ENCODE measurements at regions not wholly inside any gene's neighbourhood (a gene's known extent, or its start where the extent isn't known, plus 50 kb on each side); places are given as distances from the start of the nearest gene placed in this dataset.

DNA sequence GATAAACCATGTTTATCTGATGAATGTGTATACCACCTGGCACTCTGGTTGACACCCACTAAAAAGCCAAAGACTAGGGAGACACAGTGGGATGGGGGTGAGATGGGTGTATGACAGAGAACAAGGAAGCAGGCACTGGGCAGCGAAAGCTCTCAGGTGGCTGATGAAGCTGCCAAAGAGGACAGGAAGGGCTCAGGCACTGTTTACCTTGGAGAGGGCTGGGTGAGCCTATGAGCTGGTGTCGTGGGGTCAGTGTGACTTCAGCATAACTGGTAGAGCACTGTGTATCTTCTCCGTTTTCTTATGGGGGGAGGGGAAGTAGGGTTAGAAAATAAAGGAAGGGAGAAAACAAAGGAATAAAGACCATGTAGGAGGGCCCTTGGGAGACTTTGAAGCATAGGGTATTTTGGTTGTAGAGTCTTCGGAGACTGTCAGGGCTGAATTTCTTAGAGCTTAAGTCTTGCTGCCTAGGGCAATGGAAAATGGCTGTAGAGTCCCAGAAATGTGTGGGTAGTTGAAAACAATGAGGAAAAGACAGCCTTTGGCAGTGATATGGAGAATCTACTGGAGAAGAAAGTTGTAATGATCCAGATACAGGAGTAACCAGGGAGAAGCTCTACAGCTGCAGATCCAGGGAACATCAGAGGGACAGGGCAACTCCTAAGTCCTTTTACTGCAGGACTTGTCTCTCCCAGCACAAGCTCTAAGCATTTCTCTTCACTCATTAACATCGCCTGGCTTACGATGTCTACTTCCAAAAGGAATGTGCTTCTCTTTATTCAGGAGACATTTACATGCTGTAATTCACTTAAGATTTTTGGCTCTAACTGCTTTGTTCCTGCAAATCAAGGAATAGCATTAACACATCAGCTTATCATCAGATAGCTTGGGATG is 120.0 kb downstream of the AQP4 start:
- DNase-seq (ENCODE audit: low spot score) = no peak

DNA sequence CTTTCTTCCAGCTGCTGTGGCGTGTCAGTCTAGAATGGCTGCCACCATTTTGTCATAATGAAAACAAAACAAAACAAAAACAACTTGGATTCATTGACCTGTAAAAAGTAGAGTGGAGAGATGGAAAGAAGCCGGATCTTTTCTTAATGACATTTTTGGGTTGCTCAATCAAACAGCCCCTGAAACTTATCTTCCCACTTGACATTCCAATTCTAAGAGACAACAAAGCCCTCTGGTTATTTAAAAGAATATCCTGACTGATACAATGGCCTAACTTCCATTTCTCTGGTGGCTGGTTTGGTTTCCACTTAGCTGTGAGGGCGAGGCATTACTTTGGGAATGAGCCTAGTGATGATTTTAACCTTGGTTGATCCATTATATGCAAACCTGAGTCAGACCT is 123.7 kb downstream of the AQP4 start:
- no peak for DNase-seq (ENCODE audit: low spot score)

DNA sequence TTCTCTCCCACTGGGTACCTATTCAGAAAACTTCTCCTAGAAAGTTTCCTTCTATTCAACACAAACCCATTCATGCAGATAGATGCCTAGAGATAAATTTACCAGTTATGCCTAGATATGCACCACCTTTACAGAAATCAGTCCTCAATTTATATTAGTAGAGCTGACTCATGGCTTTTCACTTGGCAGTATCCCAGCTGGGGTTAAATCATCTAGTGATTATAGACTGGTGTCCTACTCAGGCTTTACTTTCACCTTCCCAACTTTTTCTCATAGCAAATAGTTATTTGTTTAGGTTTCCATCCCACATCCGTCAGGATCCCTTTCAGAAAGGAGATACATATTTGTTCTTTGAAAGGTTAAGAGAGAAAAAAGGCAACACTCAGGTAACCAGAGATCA is 124.5 kb downstream of the AQP4 start:
- no peak for DNase-seq (ENCODE audit: low spot score)

DNA sequence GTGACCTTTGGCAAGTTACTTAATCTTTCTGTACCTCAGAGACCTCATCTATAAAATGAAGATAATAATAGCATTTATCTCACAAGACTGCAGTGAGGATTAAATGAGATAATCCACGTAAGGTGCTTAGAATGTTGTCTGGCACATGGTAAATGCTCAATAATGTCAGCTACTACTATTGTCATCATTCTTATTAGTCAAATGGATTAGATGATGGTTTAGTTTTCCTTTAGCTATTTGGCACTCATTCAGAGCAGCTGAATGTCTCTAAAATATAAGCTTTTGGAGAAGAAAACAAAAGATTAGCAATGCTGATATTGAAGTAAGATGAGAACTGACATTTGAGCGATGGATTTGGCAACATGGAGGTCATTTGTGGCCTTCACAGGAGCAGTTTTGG is 125.1 kb downstream of the AQP4 start:
- no peak for DNase-seq (ENCODE audit: low spot score)

DNA sequence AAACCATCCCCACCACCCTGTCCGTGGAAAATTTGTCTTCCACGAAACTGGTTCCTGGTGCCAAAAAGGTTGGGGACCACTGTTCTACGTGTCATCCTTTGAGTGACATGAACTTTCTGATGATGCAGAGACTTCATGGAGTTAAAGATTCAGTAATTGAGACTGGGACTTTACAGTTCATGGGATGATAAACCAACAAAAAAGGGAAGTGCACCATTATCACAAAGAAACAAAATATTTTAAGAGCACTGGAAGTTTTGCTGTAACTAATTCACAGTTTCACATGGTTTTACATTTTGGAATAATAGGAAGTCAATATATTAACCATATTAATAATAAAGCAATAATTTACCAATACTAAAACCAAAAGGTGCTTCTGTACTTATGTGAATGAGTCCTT is 126.8 kb downstream of the AQP4 start:
- no peak for DNase-seq (ENCODE audit: low spot score)

DNA sequence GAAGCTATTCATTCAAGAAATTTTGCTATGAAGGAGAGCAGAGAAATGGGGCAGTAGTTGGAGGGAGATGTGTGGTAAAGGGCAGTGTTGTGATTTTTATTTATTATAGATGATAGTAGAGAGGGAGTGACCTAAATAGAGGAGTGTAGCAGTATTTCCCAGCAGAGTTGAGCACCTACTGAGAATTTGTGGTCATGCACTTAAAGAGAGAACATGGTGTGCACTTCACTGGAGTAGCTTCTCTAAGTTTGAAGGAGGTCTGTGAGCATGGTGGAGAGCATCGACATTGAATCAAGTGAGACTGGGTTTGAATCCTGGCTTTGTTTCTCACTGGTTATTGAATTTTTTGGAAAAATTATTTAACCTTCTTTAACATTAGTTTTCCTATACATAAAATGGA is 129.2 kb downstream of the AQP4 start:
- DNase-seq (ENCODE audit: low spot score) = no peak

DNA sequence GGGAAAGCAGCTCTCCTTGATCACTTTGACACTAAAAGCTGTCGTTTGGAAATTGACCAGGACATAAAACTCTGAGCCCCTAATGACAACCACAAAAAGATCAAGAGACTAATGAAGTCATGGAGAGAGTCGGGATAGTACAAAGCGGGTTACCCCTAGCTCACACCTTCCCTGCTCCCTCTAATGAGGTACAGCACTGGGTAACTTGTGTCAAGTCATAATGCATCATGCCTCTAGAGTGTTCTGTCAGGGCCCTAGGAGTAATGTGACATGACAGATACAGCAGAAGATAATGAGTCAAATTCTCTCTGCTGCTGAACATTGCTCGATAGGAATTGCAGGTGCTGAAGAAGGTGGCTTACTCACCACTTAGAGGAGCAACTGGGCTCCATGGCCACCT is 130.7 kb downstream of the AQP4 start:
- no peak for DNase-seq (ENCODE audit: low spot score)

DNA sequence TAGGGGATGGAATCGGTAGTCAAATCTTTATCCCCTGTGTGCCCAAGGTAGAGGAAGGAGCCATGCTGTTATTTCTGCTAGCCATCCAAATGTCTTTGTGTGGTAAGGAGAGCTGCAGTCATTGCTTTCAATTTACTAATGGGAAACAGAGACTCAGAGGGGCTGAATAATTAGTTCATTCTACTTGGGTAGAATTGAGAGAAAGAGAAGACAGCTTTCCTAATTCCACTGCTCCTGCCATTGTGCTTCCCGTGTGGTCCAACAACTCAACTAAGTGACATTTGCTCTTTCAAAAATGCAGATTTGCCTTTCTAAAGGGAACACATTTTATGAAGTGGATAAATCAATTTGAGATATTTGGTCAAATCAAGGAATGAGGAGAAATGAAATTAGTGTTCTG is 136.1 kb downstream of the AQP4 start:
- no peak for DNase-seq (ENCODE audit: low spot score)

DNA sequence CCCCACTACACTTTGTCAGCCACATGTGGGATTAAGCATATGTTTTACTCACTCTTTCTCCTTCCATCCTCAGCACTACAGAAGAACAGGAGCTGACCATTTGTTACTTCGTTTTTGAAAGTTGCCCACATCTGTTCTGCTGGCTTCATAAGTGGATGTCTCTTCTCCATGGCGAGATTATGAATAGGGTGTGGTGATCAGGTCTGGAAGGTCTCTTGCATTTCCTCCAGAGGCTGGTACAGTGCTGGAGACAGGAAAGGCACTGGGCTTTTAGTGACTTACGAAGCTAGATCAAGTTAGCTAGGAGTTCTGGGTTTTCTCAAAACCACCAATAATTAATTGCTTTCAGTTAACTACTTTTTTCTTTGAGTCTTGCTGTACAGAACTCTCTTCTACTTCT is 136.5 kb downstream of the AQP4 start:
- DNase-seq (ENCODE audit: low spot score) = no peak

DNA sequence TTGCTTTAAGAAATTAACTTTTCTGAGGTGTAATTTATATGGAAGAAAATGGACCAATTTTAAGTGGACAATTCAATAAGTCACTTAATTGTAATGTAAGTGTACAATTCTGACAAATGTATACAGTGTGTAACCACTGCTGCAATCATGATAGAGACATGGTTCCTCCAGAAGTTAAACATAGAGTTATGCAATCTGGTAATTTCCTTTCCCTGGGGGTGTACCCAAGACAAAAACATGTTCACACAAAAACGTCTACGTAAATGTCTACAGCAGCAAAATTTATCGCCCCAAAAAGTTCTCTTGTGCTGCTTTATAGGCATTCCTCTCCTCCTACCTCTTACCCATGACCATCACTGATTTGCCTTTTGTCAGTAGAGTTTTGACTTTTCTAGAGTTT is 141.5 kb downstream of the AQP4 start:
- no peak for DNase-seq (ENCODE audit: low spot score)

DNA sequence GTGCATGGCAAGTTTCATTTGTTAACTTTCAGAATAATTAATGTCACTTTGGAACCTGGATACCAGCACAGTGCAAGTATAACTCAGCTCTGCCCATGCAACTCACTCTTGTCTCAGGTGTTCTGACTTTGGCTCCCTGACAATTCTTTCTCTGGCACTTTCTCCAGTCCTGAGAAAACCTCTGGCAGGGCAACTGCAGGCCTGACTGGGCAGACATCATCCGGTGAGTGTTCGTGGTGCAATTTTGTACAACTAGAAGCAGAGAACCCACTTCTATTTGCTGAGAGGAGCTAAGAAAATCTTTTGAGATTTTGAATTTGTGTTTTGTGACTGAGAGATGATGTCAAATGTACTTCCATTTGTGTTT is 143.0 kb downstream of the AQP4 start:
- no peak for DNase-seq (ENCODE audit: low spot score)

DNA sequence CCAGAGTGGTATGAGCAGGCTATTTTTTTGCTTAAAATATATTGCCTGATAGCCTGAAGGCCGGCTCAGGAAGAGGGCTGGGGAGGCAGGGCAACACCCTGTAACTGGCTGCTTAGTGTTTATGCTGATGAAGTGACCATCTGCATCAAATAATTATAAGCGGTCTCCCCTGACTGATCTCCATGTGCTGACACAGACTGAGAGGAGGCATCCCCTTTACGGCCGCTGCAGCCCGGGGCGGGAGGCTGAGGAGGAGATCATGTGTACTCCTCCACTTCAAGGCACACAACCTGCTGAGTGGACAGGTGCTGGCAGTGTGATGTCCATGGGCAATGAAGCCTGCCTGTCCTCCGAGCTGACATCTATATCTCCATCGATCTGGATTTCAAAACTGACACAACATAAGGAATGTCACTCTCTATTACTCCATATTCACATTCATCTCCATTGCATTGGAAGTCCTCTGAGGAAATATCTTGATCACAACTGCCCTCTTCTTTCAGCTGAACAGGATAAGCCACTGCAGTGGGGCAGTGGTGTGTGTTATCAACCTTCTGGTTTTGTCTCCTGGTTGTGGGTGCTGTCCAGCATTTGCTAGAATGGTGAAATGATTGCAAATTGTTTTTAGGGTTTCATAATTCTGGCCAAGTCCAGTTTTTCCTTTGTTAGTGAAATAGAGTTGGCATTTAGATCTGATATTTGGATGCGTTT is 143.5 kb downstream of the AQP4 start:
- DNase-seq (ENCODE audit: low spot score) = no peak

DNA sequence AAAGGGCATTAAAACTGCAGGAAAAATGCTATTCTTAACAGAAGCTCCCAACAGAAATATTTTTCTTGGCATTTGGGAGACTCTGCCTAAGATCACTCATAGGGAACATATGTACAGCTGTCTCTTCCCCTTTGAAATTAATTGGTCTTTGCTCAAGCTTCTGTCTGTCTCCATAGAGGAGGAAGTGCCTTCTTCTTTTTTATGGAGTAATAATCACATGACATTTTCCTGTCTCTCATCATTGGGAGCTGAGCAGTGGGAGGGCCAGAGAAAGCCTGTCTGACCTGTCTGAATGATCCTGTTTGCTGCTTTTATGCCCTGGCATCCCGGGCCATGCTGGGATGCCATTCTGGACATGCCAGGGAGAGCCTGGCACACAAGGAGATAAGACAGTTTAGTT is 145.6 kb downstream of the AQP4 start:
- no peak for DNase-seq (ENCODE audit: low spot score)

DNA sequence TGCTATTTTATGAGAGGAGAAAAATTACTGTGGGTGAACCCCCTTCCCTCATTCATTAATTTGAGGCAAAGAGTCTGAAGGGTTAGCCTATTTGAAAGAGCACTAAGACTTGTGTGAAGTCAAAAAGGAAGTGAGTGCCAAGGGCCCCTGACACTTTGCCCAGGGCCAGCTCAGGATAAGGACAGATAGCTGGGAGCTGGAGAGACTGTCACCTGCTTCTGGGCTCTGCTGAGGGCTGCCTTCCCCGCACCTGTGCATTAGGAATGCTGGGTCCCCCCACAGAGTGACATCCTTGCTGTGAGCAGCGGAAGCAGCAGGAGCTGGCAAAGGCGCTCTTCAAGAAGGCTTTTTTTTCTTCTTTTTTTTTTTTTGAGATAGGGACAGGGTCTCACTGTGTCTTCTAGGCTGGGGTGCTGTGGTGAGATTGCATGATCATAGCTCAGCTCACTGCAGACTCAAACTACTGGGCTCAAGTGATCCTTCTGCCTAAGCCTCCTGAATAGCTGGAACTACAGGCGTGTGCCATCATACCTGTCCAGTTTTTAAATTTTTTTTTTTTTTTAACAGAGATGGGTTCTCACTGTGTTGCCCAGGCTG is 148.3 kb downstream of the AQP4 start:
- no peak for DNase-seq (ENCODE audit: low spot score)

DNA sequence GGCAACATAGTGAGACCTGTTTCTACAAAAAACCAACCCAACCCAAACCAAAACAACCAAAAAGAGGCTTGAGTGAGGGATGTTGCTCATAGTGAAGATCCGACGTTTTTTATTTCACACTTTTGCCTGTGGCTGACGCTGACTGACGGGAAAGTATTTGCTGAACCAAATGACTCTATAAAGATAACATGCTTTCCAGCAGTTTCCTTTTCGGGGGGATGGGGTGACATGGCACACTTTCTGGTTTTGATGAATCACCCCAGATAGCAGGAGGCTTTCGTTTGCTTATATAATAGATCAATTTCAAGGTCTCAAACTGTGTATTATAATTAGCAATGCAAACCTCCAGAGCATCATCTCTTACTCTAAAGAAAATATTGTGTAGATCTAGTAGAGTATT is 150.8 kb downstream of the AQP4 start:
- DNase-seq (ENCODE audit: low spot score) = no peak

DNA sequence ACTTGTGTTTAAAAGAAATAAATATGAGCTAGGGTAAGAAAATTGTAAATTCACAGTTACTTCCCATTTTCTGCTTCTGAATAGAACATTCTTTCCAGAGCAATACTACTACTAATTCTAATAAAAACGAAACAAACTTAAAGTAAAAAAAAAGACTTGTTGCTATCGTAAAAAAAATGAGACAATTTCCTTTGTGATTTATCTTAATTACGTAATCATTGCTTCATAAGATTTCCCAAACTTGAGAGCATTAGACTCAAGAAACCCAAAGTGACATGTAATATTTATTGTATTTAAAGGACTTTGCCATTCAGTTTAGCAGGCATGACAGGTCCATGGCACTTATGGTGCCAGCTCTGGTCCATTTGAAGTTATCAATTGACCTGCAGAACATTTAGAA is 153.8 kb downstream of the AQP4 start:
- DNase-seq (ENCODE audit: low spot score) = no peak

DNA sequence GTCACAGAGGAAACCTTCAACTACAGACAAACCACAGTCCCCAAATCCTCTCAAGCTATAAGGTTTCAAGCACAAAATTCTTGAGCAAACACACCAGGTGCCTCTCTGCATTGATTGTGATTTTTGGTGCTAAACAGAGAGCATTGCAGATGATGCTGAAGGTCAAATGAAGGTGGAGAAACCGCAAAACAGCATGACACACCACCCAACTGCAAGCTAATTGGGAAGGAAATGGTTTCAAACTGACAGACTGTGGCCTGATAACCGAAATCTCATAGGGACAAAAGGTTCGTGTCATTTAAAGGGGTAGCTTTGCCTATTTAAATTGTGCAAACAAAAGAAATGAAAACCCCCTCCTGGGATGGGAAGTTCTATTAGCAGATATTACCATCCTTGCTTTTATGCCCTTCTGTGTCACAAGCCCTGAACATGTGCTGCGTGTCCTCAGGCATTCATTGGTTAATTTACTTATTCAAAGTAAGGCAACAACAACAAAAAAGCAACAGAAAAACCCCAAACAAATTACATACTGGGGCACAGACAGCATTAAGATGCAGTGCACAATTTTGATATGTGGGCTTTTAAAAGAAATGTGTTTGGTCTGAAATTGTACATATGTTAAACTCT is 154.9 kb downstream of the AQP4 start:
- no peak for DNase-seq (ENCODE audit: low spot score)

DNA sequence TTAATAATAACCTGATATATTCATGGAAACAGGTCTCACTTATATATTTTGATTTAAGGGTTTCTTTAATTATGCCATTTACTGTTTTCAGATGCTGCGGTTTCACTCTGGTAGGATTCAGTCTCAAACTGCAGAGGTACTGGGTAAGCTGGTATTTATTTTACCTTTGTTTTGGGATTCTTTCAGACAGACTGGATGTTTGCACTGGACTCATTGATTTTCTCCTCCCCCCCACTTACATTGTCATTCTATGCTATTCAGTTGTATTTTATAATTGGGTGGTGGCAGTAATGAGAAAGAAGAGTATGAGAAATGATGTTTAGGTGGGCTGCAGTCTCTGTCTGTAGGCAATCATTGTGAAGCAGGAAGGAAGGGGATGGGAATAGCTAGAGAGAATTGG is 155.6 kb downstream of the AQP4 start:
- DNase-seq (ENCODE audit: low spot score) = no peak

DNA sequence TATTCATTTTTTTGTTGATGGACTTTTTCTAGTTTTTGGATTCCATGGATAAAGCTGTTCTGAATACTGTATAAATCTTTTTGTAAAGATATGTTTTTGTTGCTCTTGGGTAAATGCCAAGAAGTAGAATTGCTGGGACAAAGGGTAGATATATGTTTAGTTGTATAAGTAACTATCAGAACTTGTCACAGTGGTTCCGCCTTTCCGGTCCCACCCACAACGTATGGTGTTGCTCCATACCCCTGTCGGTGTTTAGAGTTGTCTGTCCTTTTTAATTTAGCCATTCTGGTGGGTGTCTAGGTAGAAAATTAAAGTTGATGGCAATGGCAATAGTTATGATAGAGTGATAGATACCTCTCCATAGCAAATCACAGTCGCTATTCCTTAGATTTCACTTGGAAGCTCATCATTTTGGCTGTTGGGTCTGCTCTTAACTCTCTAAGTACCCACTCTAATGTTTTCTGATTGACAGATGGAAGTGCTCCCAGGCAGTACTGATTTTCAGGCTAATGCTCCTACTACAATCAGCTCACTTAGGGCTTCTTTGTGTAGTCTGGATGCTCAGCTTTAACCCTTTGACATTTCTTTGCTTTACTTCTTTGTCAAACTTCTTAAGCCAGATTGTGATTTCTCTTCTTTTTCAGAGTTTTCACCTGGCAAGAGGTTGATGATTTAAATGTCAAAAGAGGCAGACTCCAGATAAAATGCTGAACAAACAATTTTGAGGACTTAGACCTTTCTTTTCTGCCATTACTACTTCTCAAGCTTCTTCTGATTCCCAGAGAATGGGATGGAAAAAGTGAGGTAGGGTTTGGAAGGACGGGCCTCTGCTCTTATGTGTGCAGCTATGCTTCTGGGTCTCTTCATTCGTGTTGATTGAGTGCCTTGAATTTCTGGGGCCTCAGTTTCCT is 156.4 kb downstream of the AQP4 start:
- no peak for DNase-seq (ENCODE audit: low spot score)

DNA sequence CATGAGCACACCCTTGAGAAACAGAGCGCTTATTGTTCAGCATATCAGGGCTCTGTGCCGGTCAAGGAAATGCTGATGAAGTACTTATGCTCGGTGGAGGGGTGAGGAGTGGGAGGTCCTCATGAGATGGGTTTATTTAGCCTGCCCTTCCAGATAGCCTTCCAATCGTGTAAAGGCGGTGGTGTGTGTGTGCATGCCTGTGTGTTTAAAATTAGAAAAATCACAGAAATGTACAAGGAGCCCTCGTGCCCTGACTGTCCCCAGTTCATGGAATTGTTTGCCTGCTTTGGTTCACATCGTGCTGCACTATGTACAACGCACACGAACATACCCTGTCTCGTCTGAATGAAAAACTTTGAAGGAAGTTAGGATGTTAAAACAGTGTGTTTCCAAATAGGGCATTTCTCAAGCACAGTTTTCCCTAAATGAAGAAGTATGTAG is 158.6 kb downstream of the AQP4 start:
- no peak for DNase-seq (ENCODE audit: low spot score)

DNA sequence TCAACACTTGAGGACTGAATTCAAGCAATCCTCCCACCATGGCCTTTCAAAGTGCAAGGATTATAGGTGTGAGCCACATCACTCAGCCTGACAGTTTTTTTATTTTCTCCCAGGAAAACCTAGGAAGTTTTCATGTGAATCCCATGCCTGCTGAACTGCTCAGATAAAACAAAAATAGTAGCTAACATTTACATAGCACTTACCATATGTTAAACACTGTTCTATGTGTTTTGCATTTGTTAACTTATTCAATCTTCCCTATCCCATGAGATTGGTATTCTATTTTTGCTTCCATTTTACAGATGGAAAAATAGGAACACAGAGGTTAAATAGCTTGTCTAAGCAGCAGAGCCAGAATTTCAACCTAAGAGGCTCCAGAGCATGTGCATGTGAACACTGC is 157.4 kb upstream of the KCTD1 start:
- DNase-seq (ENCODE audit: low spot score) = no peak
